PC-3 (cell line): ENCODE measurements at regions not wholly inside any gene's neighbourhood (a gene's known extent, or its start where the extent isn't known, plus 50 kb on each side); places are given as distances from the start of the nearest gene placed in this dataset.

Experiments used
- ATAC-seq: fragments of 200-7000 bp; cut with Tn5 transposase; 2 replicates; pipeline ENCODE4 v1.9.1; 2020; ENCODE audit warnings: mild to moderate bottlenecking, moderate library complexity
- BruUV-seq: library from RNA; stranded (reverse); fragments of 400-500 nt; replicated peaks from 2 replicates; lab custom pipeline; 2021; lab: Mats Ljungman, UMichigan
- CTCF ChIA-PET: fragments of 300-600 bp; sonication (Branson Sonifier 250); formaldehyde crosslinking; loops from one replicate; lab custom pipeline; 2022; ENCODE audit warnings: antibody characterized with exemption; lab: Charles Lee
- POLR2A ChIA-PET: fragments of 300-600 bp; sonication (Branson Sonifier 250); formaldehyde crosslinking; loops from one replicate; lab custom pipeline; 2022; ENCODE audit warnings: antibody characterized with exemption; ENCODE audit not compliant: unreplicated experiment; lab: Charles Lee
- DNase-seq: peaks from one replicate; pipeline ENCODE4 v3.0.0-alpha.2; 2015
- H2AFZ ChIP-seq: fragments of 300-600 bp; sonication (generic); 2 replicates; pipeline ENCODE4 v1.6.0; 2016; ENCODE audit warnings: antibody characterized with exemption, low read length
- H3F3A ChIP-seq: fragments of 300-600 bp; sonication (generic); one replicate; pipeline ENCODE4 v1.6.0; 2017; ENCODE audit warnings: antibody characterized with exemption, low read length, control low read depth, mild to moderate bottlenecking; ENCODE audit not compliant: unreplicated experiment
- H3K27ac ChIP-seq: fragments of 300-600 bp; sonication (generic); 2 replicates; pipeline ENCODE4 v1.5.1; 2016; ENCODE audit warnings: mild to moderate bottlenecking, low read length
- H3K27me3 ChIP-seq: fragments of 300-600 bp; sonication (generic); 2 replicates; pipeline ENCODE4 v1.6.1; 2016; ENCODE audit warnings: low read length, mixed read lengths
- H3K36me3 ChIP-seq: fragments of 300-600 bp; sonication (generic); 2 replicates; pipeline ENCODE4 v1.6.1; 2016; ENCODE audit warnings: low read depth, mixed run types, low read length, mixed read lengths
- H3K4me1 ChIP-seq: fragments of 300-600 bp; sonication (generic); 2 replicates; pipeline ENCODE4 v1.5.1; 2016; ENCODE audit warnings: low read length; ENCODE audit not compliant: insufficient read depth
- H3K4me2 ChIP-seq: fragments of 300-600 bp; sonication (generic); 2 replicates; pipeline ENCODE4 v1.6.0; 2016; ENCODE audit warnings: low read length
- H3K4me3 ChIP-seq: fragments of 300-600 bp; sonication (generic); 2 replicates; pipeline ENCODE4 v1.5.1; 2016; ENCODE audit warnings: mild to moderate bottlenecking, low read length, mixed read lengths
- H3K79me2 ChIP-seq: fragments of 300-600 bp; sonication (generic); 2 replicates; pipeline ENCODE4 v1.6.1; 2017; ENCODE audit warnings: low read length, mixed read lengths
- H3K9ac ChIP-seq: fragments of 300-600 bp; sonication (generic); 2 replicates; pipeline ENCODE4 v1.6.0; 2016; ENCODE audit warnings: mild to moderate bottlenecking, low read length
- H3K9me2 ChIP-seq: fragments of 300-600 bp; sonication (generic); replicated peaks from 2 replicates; pipeline ENCODE4 v1.6.1; 2016; ENCODE audit warnings: mixed run types, low read length, mixed read lengths
- H3K9me3 ChIP-seq: fragments of 300-600 bp; sonication (generic); 2 replicates; pipeline ENCODE4 v1.6.1; 2016; ENCODE audit warnings: low read length, mixed read lengths
- H4K20me1 ChIP-seq: fragments of 300-600 bp; sonication (generic); 2 replicates; pipeline ENCODE4 v1.6.1; 2016; ENCODE audit warnings: low read length, mixed read lengths
- CTCF ChIP-seq: fragments of 300-600 bp; sonication (generic); conservative IDR thresholded peaks from 2 replicates; pipeline ENCODE4 v1.5.1; 2017; ENCODE audit warnings: antibody characterized with exemption, low read depth, mild to moderate bottlenecking, low read length
- EZH2 ChIP-seq: fragments of 300-600 bp; sonication (generic); IDR thresholded peaks from one replicate; pipeline ENCODE4 v1.6.1; 2017; ENCODE audit warnings: antibody characterized with exemption, mild to moderate bottlenecking, low read length; ENCODE audit not compliant: unreplicated experiment
- EZH2phosphoT487 ChIP-seq: fragments of 300-600 bp; sonication (generic); IDR thresholded peaks from 2 replicates; pipeline ENCODE4 v1.6.1; 2018; ENCODE audit warnings: mild to moderate bottlenecking, antibody characterized with exemption, low read length, borderline replicate concordance
- intact Hi-C: fragments of 100-400 bp; cut with micrococcal nuclease; formaldehyde crosslinking; loops from 2 replicates; pipeline ENCODE4 v1.9.0; 2023

GRCh38 chr3:63753567-63753966 is 65.5 kb upstream of the C3orf49 start:
- H3F3A ChIP-seq, result no peaks in the 10 kb centered on the region
- no peak overlapping the region for H3K4me2 ChIP-seq
- H3K27ac ChIP-seq, result no peak overlapping the region
- peak; percentile 1 for DNase-seq
- H3K9me3 ChIP-seq, result no peaks in the 10 kb centered on the region
- no peak overlapping the region for H2AFZ ChIP-seq
- no peaks in the 10 kb centered on the region for H3K27me3 ChIP-seq
- ChIA-PET CTCF (no interaction called here), POLR2A (no interaction called here)
- no peaks in the 10 kb centered on the region for H3K79me2 ChIP-seq
- BruUV-seq, result no TSS peak
- no peak overlapping the region for H3K4me3 ChIP-seq
- H3K9me2 ChIP-seq, result no peaks in the 10 kb centered on the region
- intact Hi-C loops, result no loop called here
- H3K36me3 ChIP-seq, result no peaks in the 10 kb centered on the region
- ATAC-seq, result no peak
- H4K20me1 ChIP-seq, result no peaks in the 10 kb centered on the region
- no peaks in the 10 kb centered on the region for H3K4me1 ChIP-seq
- no peak overlapping the region for H3K9ac ChIP-seq
- TF ChIP-seq EZH2phosphoT487 (no peak), CTCF (no peak), EZH2 (no peak)

- DNase-seq (no peak), ATAC-seq (no peak)
- H4K20me1 ChIP-seq, result no peaks in the 10 kb centered on the region
- H3F3A ChIP-seq, result no peaks in the 10 kb centered on the region
- BruUV-seq, result no TSS peak
- no peaks in the 10 kb centered on the region for H3K36me3 ChIP-seq
- no peak overlapping the region for H3K4me3 ChIP-seq
- no peaks in the 10 kb centered on the region for H3K9me3 ChIP-seq
- no peaks in the 10 kb centered on the region for H3K27me3 ChIP-seq
- no peak overlapping the region for H3K27ac ChIP-seq
- no peak overlapping the region for H2AFZ ChIP-seq
- H3K4me1 ChIP-seq, result no peaks in the 10 kb centered on the region
- no peak for TF ChIP-seq EZH2phosphoT487
- no peak for TF ChIP-seq EZH2
- TF ChIP-seq CTCF, result no peak
- no peak overlapping the region for H3K9ac ChIP-seq
- intact Hi-C loops, result no loop called here
- ChIA-PET CTCF (no interaction called here), POLR2A (no interaction called here)
- H3K9me2 ChIP-seq, result no peaks in the 10 kb centered on the region
- no peaks in the 10 kb centered on the region for H3K79me2 ChIP-seq
- H3K4me2 ChIP-seq, result no peak overlapping the region
Observed at GRCh38 chr3:63753995-63754394, 65.1 kb upstream of the C3orf49 start.

- Histone ChIP-seq H3K9me2 (no peaks in the 10 kb centered on the region), H3K27ac (no peak overlapping the region), H3K36me3 (no peaks in the 10 kb centered on the region), H3K9ac (no peak overlapping the region), H3K4me2 (no peak overlapping the region), H3K27me3 (no peaks in the 10 kb centered on the region), H3K79me2 (no peaks in the 10 kb centered on the region), H3K4me1 (no peaks in the 10 kb centered on the region), H3K4me3 (no peak overlapping the region), H2AFZ (no peak overlapping the region), H4K20me1 (no peaks in the 10 kb centered on the region), H3K9me3 (no peaks in the 10 kb centered on the region), H3F3A (no peaks in the 10 kb centered on the region)
- ChIA-PET POLR2A (no interaction called here), CTCF (no interaction called here)
- BruUV-seq, result no TSS peak
- DNase-seq (no peak), ATAC-seq (no peak)
- TF ChIP-seq EZH2 (no peak), EZH2phosphoT487 (no peak), CTCF (no peak)
- intact Hi-C loops, result no loop called here
Observed at GRCh38 chr3:63762180-63762579, 56.9 kb upstream of the C3orf49 start.
